ENCODE measurements at regions not wholly inside any gene's neighbourhood (a gene's known extent, or its start where the extent isn't known, plus 50 kb on each side); places are given as distances from the start of the nearest gene placed in this dataset.

DNA sequence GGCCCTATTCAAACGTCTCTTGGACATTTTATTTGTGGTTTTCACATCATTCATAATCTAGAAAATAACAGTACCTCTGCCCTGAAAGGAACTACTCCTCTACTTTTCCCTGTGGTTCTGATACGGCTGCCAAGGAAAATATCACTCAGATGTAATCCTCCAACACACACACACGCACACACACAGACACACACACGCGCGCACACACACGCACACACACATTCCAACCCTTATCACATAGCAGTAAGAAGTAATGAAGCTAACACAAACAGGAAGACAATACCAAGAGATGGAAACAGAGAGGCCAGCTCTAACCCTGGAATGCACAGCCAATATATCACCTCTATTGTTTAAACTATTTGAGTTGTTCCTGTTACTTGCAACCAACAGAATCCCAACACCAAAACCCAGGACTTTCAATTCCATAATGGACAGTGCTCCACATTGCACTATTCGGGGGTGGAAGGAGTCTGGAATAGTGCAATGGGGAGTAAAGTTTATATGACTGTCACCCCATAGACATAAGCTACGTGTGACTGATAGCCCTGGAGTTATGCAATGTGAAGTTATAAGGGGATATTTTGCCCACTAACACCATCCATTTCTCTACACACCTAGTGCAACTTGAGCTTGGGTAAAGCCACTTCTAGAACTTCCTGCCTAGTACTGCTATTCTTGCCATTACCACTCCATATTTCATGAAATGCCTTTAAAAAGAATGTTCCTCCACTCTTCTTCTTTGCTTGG is 71.3 kb upstream of the FNDC3B start:
- no peak overlapping the region for H3K27ac ChIP-seq
- no peak overlapping the region for H3K4me3 ChIP-seq
- no peak for DNase-seq (ENCODE audit: low spot score)
- H3K4me1 ChIP-seq (replicated peaks): no peaks in the 10 kb centered on the region
- TF ChIP-seq POLR2AphosphoS5 (IDR thresholded peaks at IDR 0.05) (no peak), POLR2A (IDR thresholded peaks at IDR 0.05) (no peak)
- TF ChIP-seq, protein P1, sequence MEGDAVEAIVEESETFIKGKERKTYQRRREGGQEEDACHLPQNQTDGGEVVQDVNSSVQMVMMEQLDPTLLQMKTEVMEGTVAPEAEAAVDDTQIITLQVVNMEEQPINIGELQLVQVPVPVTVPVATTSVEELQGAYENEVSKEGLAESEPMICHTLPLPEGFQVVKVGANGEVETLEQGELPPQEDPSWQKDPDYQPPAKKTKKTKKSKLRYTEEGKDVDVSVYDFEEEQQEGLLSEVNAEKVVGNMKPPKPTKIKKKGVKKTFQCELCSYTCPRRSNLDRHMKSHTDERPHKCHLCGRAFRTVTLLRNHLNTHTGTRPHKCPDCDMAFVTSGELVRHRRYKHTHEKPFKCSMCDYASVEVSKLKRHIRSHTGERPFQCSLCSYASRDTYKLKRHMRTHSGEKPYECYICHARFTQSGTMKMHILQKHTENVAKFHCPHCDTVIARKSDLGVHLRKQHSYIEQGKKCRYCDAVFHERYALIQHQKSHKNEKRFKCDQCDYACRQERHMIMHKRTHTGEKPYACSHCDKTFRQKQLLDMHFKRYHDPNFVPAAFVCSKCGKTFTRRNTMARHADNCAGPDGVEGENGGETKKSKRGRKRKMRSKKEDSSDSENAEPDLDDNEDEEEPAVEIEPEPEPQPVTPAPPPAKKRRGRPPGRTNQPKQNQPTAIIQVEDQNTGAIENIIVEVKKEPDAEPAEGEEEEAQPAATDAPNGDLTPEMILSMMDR (IDR thresholded peaks at IDR 0.05): no peak
- no peaks in the 10 kb centered on the region for H3K9me3 ChIP-seq
- intact Hi-C loops (cut with DNase I): no loop called here
- no peaks in the 10 kb centered on the region for H3K27me3 ChIP-seq (replicated peaks; ENCODE audit: insufficient read depth)
- WGBS: 63% methylated on average over 9 of the region's 9 CpGs
- no peaks in the 10 kb centered on the region for H3K36me3 ChIP-seq

DNA sequence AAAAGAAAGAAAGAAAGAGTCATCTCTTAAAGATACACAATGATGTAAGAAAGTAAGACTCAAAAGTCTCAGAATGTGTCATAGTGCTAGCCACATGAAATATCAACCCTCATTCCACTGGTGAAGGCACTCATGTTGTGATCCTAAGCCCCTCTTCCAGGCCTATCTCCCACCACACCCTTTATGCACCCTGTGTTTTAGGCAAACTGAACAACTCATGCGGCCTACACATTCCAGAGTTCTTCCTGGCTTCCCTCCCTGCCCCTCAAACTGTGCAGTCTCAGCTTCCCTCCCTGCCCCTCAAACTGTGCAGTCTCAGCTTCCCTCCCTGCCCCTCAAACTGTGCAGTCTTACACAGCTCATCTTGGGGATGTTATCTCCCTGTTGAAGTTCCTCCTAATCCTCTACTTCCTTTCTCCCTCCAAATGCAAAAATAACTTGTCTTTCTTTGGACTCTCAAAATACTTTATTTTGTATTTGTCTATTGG is 69.0 kb upstream of the FNDC3B start:
- H3K27ac ChIP-seq: no peak overlapping the region
- H3K4me1 ChIP-seq (replicated peaks): no peaks in the 10 kb centered on the region
- no peak for DNase-seq (ENCODE audit: low spot score)
- no peaks in the 10 kb centered on the region for H3K36me3 ChIP-seq
- H3K9me3 ChIP-seq: no peaks in the 10 kb centered on the region
- H3K4me3 ChIP-seq: no peak overlapping the region
- H3K27me3 ChIP-seq (replicated peaks; ENCODE audit: insufficient read depth): no peaks in the 10 kb centered on the region
- TF ChIP-seq, protein P1 (IDR thresholded peaks at IDR 0.05): no peak
- no peak for TF ChIP-seq POLR2A (IDR thresholded peaks at IDR 0.05)
- TF ChIP-seq POLR2AphosphoS5 (IDR thresholded peaks at IDR 0.05): no peak
- intact Hi-C loops (cut with DNase I): no loop called here
- 87% methylated on average over 1 of the region's 1 CpG for WGBS

DNA sequence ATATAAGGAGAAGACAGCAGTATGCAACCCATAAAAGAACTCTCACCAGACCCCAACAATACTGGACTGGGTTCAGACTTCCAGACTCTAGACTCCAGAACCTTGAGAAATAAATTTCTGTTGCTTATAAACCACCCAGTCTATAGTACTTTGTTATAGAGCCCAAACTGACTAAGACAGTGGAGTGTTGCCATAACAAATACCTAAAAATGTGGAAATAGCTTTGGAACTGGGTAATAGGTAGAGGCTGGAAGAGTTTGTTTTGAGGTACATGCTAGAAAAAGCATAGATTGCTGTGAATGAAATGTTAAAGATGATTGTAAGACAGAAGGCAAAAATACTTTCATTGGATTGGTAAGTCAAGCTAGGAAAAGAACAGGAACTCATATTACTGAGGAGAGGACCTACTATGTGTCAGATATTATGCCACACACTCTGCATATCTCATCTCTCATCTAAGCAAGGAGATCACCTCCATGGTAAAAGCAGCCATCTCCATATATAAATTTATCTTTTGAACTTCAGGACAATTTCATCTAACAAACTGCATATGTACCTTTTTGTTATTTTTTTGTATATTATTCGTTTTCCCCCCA is 67.4 kb upstream of the FNDC3B start:
- DNase-seq (ENCODE audit: low spot score): no peak
- Histone ChIP-seq H3K27me3 (replicated peaks; ENCODE audit: insufficient read depth) (no peaks in the 10 kb centered on the region), H3K9me3 (no peaks in the 10 kb centered on the region), H3K4me1 (replicated peaks) (no peaks in the 10 kb centered on the region), H3K36me3 (no peaks in the 10 kb centered on the region), H3K4me3 (no peak overlapping the region), H3K27ac (no peak overlapping the region)
- no peak for TF ChIP-seq POLR2AphosphoS5 (IDR thresholded peaks at IDR 0.05)
- TF ChIP-seq POLR2A (IDR thresholded peaks at IDR 0.05): no peak
- TF ChIP-seq, protein P1 (IDR thresholded peaks at IDR 0.05): no peak
- 88% methylated on average over 1 of the region's 1 CpG for WGBS
- intact Hi-C loops (cut with DNase I): no loop called here

DNA sequence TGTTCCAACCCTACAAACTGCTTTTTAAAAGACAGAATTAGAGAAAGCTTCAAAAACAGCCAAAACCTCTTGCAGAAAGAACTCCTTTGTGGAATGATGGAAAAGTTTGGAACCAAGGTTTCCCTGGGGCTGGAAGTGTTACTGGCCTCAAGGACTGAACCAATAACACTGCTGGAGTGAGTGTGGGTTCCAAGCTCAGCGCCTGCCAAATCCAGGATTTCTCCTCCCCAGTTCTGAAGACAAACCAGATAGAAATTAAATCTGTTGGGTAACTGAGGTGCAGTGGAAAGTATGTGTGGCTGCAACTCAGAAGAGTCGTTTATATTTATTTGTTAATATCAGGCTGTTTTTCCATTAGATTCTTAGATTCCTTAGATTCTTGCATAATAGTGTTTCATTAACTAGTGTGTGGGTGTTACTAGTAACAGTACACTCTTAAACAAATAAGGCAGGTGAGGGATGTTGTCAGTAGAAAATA is 66.5 kb upstream of the FNDC3B start:
- no peaks in the 10 kb centered on the region for H3K4me1 ChIP-seq (replicated peaks)
- DNase-seq (ENCODE audit: low spot score): no peak
- intact Hi-C loops (cut with DNase I): no loop called here
- 48% methylated on average over 2 of the region's 2 CpGs for whole genome bisulfite sequencing
- no peaks in the 10 kb centered on the region for H3K36me3 ChIP-seq
- no peaks in the 10 kb centered on the region for H3K27me3 ChIP-seq (replicated peaks; ENCODE audit: insufficient read depth)
- no peaks in the 10 kb centered on the region for H3K9me3 ChIP-seq
- H3K27ac ChIP-seq: no peak overlapping the region
- TF ChIP-seq, protein P1 (IDR thresholded peaks at IDR 0.05): no peak
- TF ChIP-seq POLR2AphosphoS5 (IDR thresholded peaks at IDR 0.05) (no peak), POLR2A (IDR thresholded peaks at IDR 0.05) (no peak)
- H3K4me3 ChIP-seq: no peak overlapping the region

Data from prostate gland (tissue), 2 donors.